Heart left ventricle (tissue), 13 donors: ENCODE measurements at regions not wholly inside any gene's neighbourhood (a gene's known extent, or its start where the extent isn't known, plus 50 kb on each side); places are given as distances from the start of the nearest gene placed in this dataset.

ENCODE experiments used
- CTCF ChIP-seq, 12 donors: fragments of 200-600 bp; sonication (generic) in 4 of 12; IDR thresholded peaks; one replicate each; pipeline versions ENCODE4 v1.5.0 to v1.8.0; 2018 to 2022; ENCODE audit warnings: antibody characterized with exemption in 12 of 12, mild to moderate bottlenecking in 5 of 12
- POLR2A ChIP-seq, 2 donors: fragments of 450-650 bp; IDR thresholded peaks; one replicate each; pipeline ENCODE4 v1.6.1; 2017; ENCODE audit warnings: antibody characterized with exemption in 2 of 2, mild to moderate bottlenecking in 2 of 2, moderate library complexity in 2 of 2
- donor health status: ischemic (EF 13 %, LVEDD 7.1; RV severe dilation, severe dysfunction).
- donor health status: DM: no; HTN: yes; CAD: no.
- donor health status: DM: no; HTN: no; CAD: no.
- donor health status: ischemic (EF 25% LVEDD 6.9; RV normal size, moderate dysfunction).
- donor health status: ischemic (EF 25% LVEDD 5.7; RV mildly dilated, moderate dysfunction).
- donor health status: ischemic (EF 35%, LVEDD 5.7; RV mildly dilated, moderate dysfunction).
- donor health status: nonischemic (EF 11% LVEDD 7.7; RV severe dilation, severe dysfunction).
- donor health status: DM: yes; HTN: yes; CAD: no.
- donor health status: PGD.
- donor health status: ischemic (EF 29% LVEDD 5.4; RV normal size, mild dysfunction).
- donor health status: nonischemic (EF 23%, LVEDD 6.1; RV moderate dilation, normal function).

GRCh38 chr6:54617730-54618129 lies 228.8 kb upstream of the FAM83B start:
- TF ChIP-seq POLR2A (IDR thresholded peaks at IDR 0.05) (no peak), CTCF (IDR thresholded peaks at IDR 0.05) (no peak)
